ENCODE measurements at regions not wholly inside any gene's neighbourhood (a gene's known extent, or its start where the extent isn't known, plus 50 kb on each side); places are given as distances from the start of the nearest gene placed in this dataset.

DNA sequence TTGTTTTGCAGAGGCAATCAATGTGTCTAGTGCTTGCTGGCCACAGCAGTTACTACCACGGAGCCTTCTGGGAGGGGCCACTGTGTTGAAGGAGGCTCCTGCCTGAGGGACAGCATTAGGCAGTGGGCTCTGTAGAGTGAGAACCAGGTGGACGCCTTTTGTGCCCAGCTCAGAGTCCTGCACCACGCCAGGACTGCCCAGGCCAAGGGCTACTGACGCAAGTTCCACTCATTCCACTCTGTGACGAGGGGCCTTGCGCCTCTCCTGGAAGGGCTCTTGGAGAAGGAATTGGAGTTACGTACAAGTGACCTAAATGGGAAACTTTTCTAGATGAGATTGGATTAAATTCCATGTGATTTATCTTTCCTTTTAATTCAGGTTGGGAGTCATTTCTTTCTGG is 102.8 kb upstream of the MAGEE2 start:
- no TSS peak for BruUV-seq (replicated peaks)
- Histone ChIP-seq H3K4me2 (ENCODE audit: control insufficient read depth, insufficient read depth) (no peak overlapping the region), H4K20me1 (ENCODE audit: control insufficient read depth, insufficient read depth) (no peaks in the 10 kb centered on the region), H3K4me3 (no peak overlapping the region), H3K27me3 (replicated peaks in 1 of 2; ENCODE audit: control insufficient read depth in 2 of 2, insufficient read depth in 2 of 2, low read length in 1 of 2) (no peaks in the 10 kb centered on the region), H2AFZ (ENCODE audit: control insufficient read depth, low read depth, low read length) (no peak overlapping the region), H3K79me2 (ENCODE audit: control insufficient read depth, insufficient read depth, low read length) (no peaks in the 10 kb centered on the region), H3K4me1 (ENCODE audit: control insufficient read depth, insufficient read depth, low read length) (no peaks in the 10 kb centered on the region), H3K27ac (ENCODE audit: control insufficient read depth, insufficient read depth) (no peak overlapping the region), H3K36me3 (ENCODE audit: control insufficient read depth in 2 of 2, insufficient read depth in 2 of 2, low read length in 1 of 2) (no peaks in the 10 kb centered on the region), H3K9ac (ENCODE audit: control insufficient read depth, insufficient read depth, low read length) (no peak overlapping the region), H3K9me3 (replicated peaks; ENCODE audit: control insufficient read depth, insufficient read depth, low read length) (no peaks in the 10 kb centered on the region)
- ChIA-PET SMC1A (ENCODE audit: uncharacterized antibody, unreplicated experiment) (no interaction called here), POLR2A (no interaction called here), RAD21 (ENCODE audit: unreplicated experiment) (no interaction called here), CTCF (no interaction called here)
- TF ChIP-seq ZNF274 (IDR thresholded peaks at IDR 0.05; ENCODE audit: insufficient read depth, insufficient read length) (no peak), HCFC1 (IDR thresholded peaks at IDR 0.05; ENCODE audit: low read length) (no peak), ESRRA (IDR thresholded peaks at IDR 0.05; ENCODE audit: low read length) (no peak), RFX5 (IDR thresholded peaks at IDR 0.05; ENCODE audit: low read depth, low read length) (no peak), PAX5 (IDR thresholded peaks at IDR 0.05; ENCODE audit: borderline replicate concordance, low read depth, low read length) (no peak), ZSCAN29 (IDR thresholded peaks at IDR 0.05) (no peak), NFXL1 (IDR thresholded peaks at IDR 0.05; ENCODE audit: borderline replicate concordance) (no peak), NFIC (IDR thresholded peaks at IDR 0.05; ENCODE audit: low read depth, low read length) (no peak), KAT2A (conservative IDR thresholded peaks at IDR 0.05; ENCODE audit: control insufficient read depth, low read depth, low read length) (no peak), POLR2AphosphoS2 (IDR thresholded peaks at IDR 0.05; ENCODE audit: low read depth, low read length) (no peak), YBX1 (IDR thresholded peaks at IDR 0.05) (no peak), MEF2A (IDR thresholded peaks at IDR 0.05; ENCODE audit: insufficient read depth, low read depth, low read length) (no peak)
- TF ChIP-seq, protein P1, sequence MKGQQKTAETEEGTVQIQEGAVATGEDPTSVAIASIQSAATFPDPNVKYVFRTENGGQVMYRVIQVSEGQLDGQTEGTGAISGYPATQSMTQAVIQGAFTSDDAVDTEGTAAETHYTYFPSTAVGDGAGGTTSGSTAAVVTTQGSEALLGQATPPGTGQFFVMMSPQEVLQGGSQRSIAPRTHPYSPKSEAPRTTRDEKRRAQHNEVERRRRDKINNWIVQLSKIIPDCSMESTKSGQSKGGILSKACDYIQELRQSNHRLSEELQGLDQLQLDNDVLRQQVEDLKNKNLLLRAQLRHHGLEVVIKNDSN (IDR thresholded peaks at IDR 0.05; ENCODE audit: borderline replicate concordance, extremely low read length, insufficient read depth, low read depth, low read length), result no peak
- TF ChIP-seq, protein P2, sequence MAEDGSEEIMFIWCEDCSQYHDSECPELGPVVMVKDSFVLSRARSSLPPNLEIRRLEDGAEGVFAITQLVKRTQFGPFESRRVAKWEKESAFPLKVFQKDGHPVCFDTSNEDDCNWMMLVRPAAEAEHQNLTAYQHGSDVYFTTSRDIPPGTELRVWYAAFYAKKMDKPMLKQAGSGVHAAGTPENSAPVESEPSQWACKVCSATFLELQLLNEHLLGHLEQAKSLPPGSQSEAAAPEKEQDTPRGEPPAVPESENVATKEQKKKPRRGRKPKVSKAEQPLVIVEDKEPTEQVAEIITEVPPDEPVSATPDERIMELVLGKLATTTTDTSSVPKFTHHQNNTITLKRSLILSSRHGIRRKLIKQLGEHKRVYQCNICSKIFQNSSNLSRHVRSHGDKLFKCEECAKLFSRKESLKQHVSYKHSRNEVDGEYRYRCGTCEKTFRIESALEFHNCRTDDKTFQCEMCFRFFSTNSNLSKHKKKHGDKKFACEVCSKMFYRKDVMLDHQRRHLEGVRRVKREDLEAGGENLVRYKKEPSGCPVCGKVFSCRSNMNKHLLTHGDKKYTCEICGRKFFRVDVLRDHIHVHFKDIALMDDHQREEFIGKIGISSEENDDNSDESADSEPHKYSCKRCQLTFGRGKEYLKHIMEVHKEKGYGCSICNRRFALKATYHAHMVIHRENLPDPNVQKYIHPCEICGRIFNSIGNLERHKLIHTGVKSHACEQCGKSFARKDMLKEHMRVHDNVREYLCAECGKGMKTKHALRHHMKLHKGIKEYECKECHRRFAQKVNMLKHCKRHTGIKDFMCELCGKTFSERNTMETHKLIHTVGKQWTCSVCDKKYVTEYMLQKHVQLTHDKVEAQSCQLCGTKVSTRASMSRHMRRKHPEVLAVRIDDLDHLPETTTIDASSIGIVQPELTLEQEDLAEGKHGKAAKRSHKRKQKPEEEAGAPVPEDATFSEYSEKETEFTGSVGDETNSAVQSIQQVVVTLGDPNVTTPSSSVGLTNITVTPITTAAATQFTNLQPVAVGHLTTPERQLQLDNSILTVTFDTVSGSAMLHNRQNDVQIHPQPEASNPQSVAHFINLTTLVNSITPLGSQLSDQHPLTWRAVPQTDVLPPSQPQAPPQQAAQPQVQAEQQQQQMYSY (CRISPR knock-in tag; IDR thresholded peaks at IDR 0.05), result no peak
- TF ChIP-seq, protein P3, sequence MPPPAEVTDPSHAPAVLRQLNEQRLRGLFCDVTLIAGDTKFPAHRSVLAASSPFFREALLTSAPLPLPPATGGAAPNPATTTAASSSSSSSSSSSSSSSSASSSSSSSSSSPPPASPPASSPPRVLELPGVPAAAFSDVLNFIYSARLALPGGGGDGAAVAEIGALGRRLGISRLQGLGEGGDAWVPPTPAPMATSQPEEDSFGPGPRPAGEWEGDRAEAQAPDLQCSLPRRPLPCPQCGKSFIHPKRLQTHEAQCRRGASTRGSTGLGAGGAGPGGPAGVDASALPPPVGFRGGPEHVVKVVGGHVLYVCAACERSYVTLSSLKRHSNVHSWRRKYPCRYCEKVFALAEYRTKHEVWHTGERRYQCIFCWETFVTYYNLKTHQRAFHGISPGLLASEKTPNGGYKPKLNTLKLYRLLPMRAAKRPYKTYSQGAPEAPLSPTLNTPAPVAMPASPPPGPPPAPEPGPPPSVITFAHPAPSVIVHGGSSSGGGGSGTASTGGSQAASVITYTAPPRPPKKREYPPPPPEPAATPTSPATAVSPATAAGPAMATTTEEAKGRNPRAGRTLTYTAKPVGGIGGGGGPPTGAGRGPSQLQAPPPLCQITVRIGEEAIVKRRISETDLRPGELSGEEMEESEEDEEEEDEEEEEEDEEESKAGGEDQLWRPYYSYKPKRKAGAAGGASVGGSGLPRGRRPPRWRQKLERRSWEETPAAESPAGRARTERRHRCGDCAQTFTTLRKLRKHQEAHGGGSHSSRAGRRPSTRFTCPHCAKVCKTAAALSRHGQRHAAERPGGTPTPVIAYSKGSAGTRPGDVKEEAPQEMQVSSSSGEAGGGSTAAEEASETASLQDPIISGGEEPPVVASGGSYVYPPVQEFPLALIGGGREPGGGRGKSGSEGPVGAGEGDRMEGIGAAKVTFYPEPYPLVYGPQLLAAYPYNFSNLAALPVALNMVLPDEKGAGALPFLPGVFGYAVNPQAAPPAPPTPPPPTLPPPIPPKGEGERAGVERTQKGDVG (CRISPR knock-in tag; IDR thresholded peaks at IDR 0.05), result no peak
- intact Hi-C loops (cut with micrococcal nuclease; ENCODE audit: unreplicated experiment) (no loop called here), in situ Hi-C loops (cut with MboI) (no loop called here)
- ATAC-seq, result no peak
- DNase-seq (ENCODE audit: low read depth, low spot score), result no peak
- 24% methylated on average over 7 of the region's 7 CpGs for WGBS (ENCODE audit: insufficient coverage, insufficient replicate concordance, low lambda C conversion rate, missing lambda C conversion rate)
- FAIRE-seq, result no peak
